ENCODE measurements at regions not wholly inside any gene's neighbourhood (a gene's known extent, or its start where the extent isn't known, plus 50 kb on each side); places are given as distances from the start of the nearest gene placed in this dataset.

GRCh38 chr4:189504220-189504619, 436.5 kb upstream of the FRG1 start:
- intact Hi-C loops (cut with DNase I), result no loop called here
- H3K9me3 ChIP-seq, result no peaks in the 10 kb centered on the region
- H3K27me3 ChIP-seq, result no peaks in the 10 kb centered on the region
- H3K36me3 ChIP-seq, result no peaks in the 10 kb centered on the region
- no peak overlapping the region for H3K4me3 ChIP-seq
- H3K27ac ChIP-seq, result no peak overlapping the region
- no peaks in the 10 kb centered on the region for H3K4me1 ChIP-seq
- TF ChIP-seq POLR2A (IDR thresholded peaks at IDR 0.05), result no peak
- no peak for TF ChIP-seq CTCF (IDR thresholded peaks at IDR 0.05)
- TF ChIP-seq POLR2AphosphoS5 (IDR thresholded peaks at IDR 0.05; ENCODE audit: insufficient read depth in 1 of 2, low read depth in 1 of 2), result no peak
- no peak for DNase-seq (ENCODE audit: extremely low spot score in 2 of 2)

GRCh38 chr4:189505380-189505779, 435.3 kb upstream of the FRG1 start:
- no peaks in the 10 kb centered on the region for H3K4me1 ChIP-seq
- DNase-seq (ENCODE audit: extremely low spot score in 2 of 2), result no peak
- TF ChIP-seq CTCF (IDR thresholded peaks at IDR 0.05) (no peak), POLR2AphosphoS5 (IDR thresholded peaks at IDR 0.05; ENCODE audit: insufficient read depth in 1 of 2, low read depth in 1 of 2) (no peak), POLR2A (IDR thresholded peaks at IDR 0.05) (no peak)
- H3K36me3 ChIP-seq, result no peaks in the 10 kb centered on the region
- H3K4me3 ChIP-seq, result no peak overlapping the region
- H3K27me3 ChIP-seq, result no peaks in the 10 kb centered on the region
- intact Hi-C loops (cut with DNase I), result no loop called here
- H3K27ac ChIP-seq, result no peak overlapping the region
- no peaks in the 10 kb centered on the region for H3K9me3 ChIP-seq

GRCh38 chr4:189506080-189506479, 434.6 kb upstream of the FRG1 start:
- Histone ChIP-seq H3K9me3 (no peaks in the 10 kb centered on the region), H3K27me3 (no peaks in the 10 kb centered on the region), H3K4me1 (no peaks in the 10 kb centered on the region), H3K4me3 (no peak overlapping the region), H3K27ac (no peak overlapping the region), H3K36me3 (no peaks in the 10 kb centered on the region)
- no peak for DNase-seq (ENCODE audit: extremely low spot score in 2 of 2)
- intact Hi-C loops (cut with DNase I), result no loop called here
- no peak for TF ChIP-seq POLR2AphosphoS5 (IDR thresholded peaks at IDR 0.05; ENCODE audit: insufficient read depth in 1 of 2, low read depth in 1 of 2)
- TF ChIP-seq CTCF (IDR thresholded peaks at IDR 0.05), result no peak
- no peak for TF ChIP-seq POLR2A (IDR thresholded peaks at IDR 0.05)

GRCh38 chr4:189507060-189507459, 433.6 kb upstream of the FRG1 start:
- no peak overlapping the region for H3K4me3 ChIP-seq
- no peaks in the 10 kb centered on the region for H3K9me3 ChIP-seq
- intact Hi-C loops (cut with DNase I), result no loop called here
- H3K27me3 ChIP-seq, result no peaks in the 10 kb centered on the region
- DNase-seq (ENCODE audit: extremely low spot score in 2 of 2), result no peak
- H3K27ac ChIP-seq, result no peak overlapping the region
- TF ChIP-seq CTCF (IDR thresholded peaks at IDR 0.05) (no peak), POLR2A (IDR thresholded peaks at IDR 0.05) (no peak), POLR2AphosphoS5 (IDR thresholded peaks at IDR 0.05; ENCODE audit: insufficient read depth in 1 of 2, low read depth in 1 of 2) (no peak)
- no peaks in the 10 kb centered on the region for H3K36me3 ChIP-seq
- H3K4me1 ChIP-seq, result no peaks in the 10 kb centered on the region

- TF ChIP-seq POLR2AphosphoS5 (IDR thresholded peaks at IDR 0.05; ENCODE audit: insufficient read depth in 1 of 2, low read depth in 1 of 2) (no peak), CTCF (IDR thresholded peaks at IDR 0.05) (no peak), POLR2A (IDR thresholded peaks at IDR 0.05) (no peak)
- Histone ChIP-seq H3K27ac (no peak overlapping the region), H3K9me3 (no peaks in the 10 kb centered on the region), H3K27me3 (no peaks in the 10 kb centered on the region), H3K4me1 (no peaks in the 10 kb centered on the region), H3K4me3 (no peak overlapping the region), H3K36me3 (no peaks in the 10 kb centered on the region)
- DNase-seq (ENCODE audit: extremely low spot score in 2 of 2), result no peak
- intact Hi-C loops (cut with DNase I), result no loop called here
These were observed 430.1 kb upstream of the FRG1 start for GRCh38 chr4:189510601-189511000.
